LNCaP clone FGC (cell line): ENCODE measurements at regions not wholly inside any gene's neighbourhood (a gene's known extent, or its start where the extent isn't known, plus 50 kb on each side); places are given as distances from the start of the nearest gene placed in this dataset.
"Not testable (repeated sequence)": the region's sequence is repeated elsewhere in the genome, so short reads cannot be mapped to it uniquely, and the experiment has no call there.

ENCODE experiments used
- DNase-seq: peaks from one replicate; pipeline ENCODE4 v3.0.0-alpha.2; 2011; ENCODE audit warnings: low read depth
- H3K4me3 ChIP-seq: 2 replicates; pipeline ENCODE4 v1.5.1; 2011; ENCODE audit warnings: mild to moderate bottlenecking, low read depth, low read length, control low read depth
- CTCF ChIP-seq: IDR thresholded peaks from 2 replicates; pipeline ENCODE4 v1.5.1; 2012; ENCODE audit warnings: mild to moderate bottlenecking; ENCODE audit not compliant: control insufficient read depth, insufficient read depth; ENCODE audit errors: extremely low read depth

GRCh38 chr4:30005995-30006394 is 714.2 kb upstream of the PCDH7 start:
- DNase-seq, result no peak
- no peak for TF ChIP-seq CTCF
- H3K4me3 ChIP-seq, result no peak overlapping the region

GRCh38 chr4:30024526-30024925 is 695.6 kb upstream of the PCDH7 start:
- no peak for DNase-seq
- TF ChIP-seq CTCF, result no peak
- H3K4me3 ChIP-seq, result no peak overlapping the region

- no peak for TF ChIP-seq CTCF
- H3K4me3 ChIP-seq, result no peak overlapping the region
- DNase-seq, result no peak
Observed at GRCh38 chr4:30028826-30029225, 691.3 kb upstream of the PCDH7 start.

GRCh38 chr4:30056016-30056766 is 664.0 kb upstream of the PCDH7 start:
- no peak for DNase-seq
- no peak for TF ChIP-seq CTCF
- no peak overlapping the region for H3K4me3 ChIP-seq

- no peak overlapping the region for H3K4me3 ChIP-seq
- no peak for DNase-seq
- no peak for TF ChIP-seq CTCF
Observed at GRCh38 chr4:30068234-30068633, 651.9 kb upstream of the PCDH7 start.

GRCh38 chr4:30073011-30073710 is 647.0 kb upstream of the PCDH7 start:
- TF ChIP-seq CTCF, result no peak
- H3K4me3 ChIP-seq, result no peak overlapping the region
- no peak for DNase-seq

- DNase-seq, H3K4me3 ChIP-seq: not testable (repeated sequence)
Observed at GRCh38 chr4:30092420-30093128, 627.6 kb upstream of the PCDH7 start.
